KG1 (cell line): ENCODE measurements at regions not wholly inside any gene's neighbourhood (a gene's known extent, or its start where the extent isn't known, plus 50 kb on each side); places are given as distances from the start of the nearest gene placed in this dataset.

ENCODE experiments used
- DNase-seq: peaks from one replicate; lab custom pipeline; 2025; lab: John Stamatoyannopoulos, UW

- DNase-seq, result no peak
Measured at GRCh38 chr2:126317790-126318431, 338.0 kb upstream of the GYPC start.

GRCh38 chr2:126322342-126322741 is 333.6 kb upstream of the GYPC start:
- DNase-seq, result no peak

- no peak for DNase-seq
Measured at GRCh38 chr2:126325202-126325601, 330.8 kb upstream of the GYPC start.

DNA sequence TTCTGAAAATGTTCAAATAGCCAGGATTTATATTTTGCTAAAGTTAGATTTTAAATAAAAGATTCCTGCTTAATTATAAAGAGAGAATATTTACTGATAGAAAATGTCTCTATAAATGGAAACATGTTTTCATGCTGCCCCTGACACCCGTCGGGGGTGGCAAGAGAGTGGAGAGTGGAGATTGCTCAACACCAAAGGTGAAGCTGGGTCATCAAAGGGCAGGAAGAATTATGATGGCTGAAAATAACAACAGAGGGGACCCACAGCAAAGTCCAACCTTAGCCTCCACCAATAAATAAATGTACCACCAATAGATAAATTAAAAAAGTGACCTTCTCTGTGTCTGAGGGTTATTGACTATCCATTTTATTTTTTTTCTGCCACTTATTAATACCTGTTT is 326.8 kb upstream of the GYPC start:
- DNase-seq, result no peak

- no peak for DNase-seq
Measured at GRCh38 chr2:126342457-126342856, 313.5 kb upstream of the GYPC start.

DNA sequence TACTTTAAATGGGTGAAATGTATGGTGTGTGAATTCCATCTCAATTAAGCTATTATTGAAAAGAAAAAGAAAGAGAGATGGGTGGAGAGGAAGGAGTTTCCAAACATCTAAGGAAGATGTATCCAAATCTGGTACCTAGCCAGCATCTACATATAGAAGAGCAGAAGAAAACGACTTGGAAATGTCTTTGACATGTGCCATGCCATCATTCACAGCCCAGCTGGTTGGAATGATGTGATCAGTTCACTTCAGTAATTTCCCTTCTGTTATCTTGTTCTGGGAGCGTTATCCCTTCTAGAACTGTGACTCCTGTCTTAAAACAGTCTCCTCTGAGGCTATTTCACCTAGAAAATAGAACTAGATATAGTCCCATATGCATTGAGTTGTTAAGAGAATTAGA is 312.8 kb upstream of the GYPC start:
- DNase-seq, result no peak

GRCh38 chr2:126344493-126344892 is 311.5 kb upstream of the GYPC start:
- no peak for DNase-seq

- no peak for DNase-seq
Measured at GRCh38 chr2:126345691-126346090, 310.3 kb upstream of the GYPC start.

DNA sequence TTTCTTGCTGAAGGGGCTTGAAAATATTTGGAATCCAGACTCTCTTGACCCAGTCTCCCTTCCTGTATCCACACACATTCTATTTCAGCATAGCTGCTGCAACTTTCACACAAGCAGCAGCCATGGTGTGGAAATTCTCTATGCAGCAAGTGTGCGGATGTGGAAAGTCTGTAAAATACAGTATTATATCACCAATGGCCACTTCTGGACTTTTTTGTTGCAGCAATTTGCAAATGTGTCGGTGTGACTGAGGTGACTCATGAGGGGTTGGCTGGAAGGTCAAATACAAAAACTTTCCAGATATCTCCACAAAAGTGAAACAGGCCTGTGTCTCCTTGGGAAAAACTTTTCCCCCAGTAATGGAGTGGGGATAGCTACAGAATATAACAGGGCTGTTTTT is 299.3 kb upstream of the GYPC start:
- no peak for DNase-seq

DNA sequence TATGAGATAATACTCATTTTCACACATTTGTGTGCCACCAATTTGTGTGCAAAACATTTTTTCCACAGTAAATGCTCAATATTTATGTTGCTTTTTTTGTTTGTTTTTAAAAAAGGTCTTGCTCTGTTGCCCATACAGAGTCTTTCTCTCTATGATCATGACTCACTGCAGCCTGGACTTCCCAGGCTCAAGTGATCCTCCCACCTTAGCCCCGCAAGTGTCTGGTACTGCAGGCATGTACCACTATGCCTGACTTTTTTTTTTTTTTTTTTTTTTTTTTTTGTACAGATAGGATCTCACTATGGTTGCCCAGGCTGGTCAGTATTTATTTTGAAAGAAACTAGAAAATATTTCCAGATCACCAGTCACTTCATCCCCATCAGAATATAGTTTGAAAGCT is 297.8 kb upstream of the GYPC start:
- no peak for DNase-seq

DNA sequence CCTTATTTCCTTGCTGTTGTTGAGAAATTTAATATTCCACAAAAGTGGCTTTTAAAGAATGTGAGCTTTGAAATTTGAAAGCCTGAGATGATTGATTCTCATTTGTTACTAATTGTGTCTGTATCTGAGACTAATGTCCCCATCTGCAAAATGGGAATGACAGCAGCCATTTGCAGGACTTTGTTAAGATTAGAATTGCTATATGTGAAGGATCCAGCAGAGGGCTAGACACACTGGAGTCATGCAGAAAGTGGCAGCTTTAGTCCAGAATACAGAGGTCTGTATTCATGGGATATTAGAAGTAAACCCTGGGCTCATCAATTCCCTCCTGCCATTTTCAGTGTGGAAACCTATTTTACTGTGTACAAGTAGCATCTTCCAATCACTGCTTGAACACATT is 296.5 kb upstream of the GYPC start:
- DNase-seq, result no peak

- DNase-seq, result no peak
Measured at GRCh38 chr2:126367361-126367760, 288.6 kb upstream of the GYPC start.

GRCh38 chr2:126368758-126369157 is 287.2 kb upstream of the GYPC start:
- no peak for DNase-seq

GRCh38 chr2:126370201-126370600 is 285.8 kb upstream of the GYPC start:
- no peak for DNase-seq

DNA sequence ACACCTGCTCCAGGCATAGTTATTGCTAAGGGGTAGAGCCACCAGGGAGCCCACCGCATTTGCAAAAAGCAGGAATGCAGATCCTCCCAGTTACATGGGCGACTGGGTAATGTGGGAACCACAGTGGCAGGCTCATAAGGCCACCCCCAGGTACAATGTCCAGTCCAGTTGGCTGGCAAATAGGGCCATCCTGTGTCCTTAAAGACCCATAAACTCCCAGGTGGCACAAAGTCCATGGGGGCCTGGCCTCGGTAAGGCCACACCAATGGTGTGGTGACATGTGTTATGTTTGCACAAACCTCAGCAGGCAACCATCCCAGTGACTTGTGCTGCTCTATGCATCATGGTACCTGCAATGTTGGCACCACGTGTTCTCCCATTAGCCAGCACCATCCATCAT is 283.6 kb upstream of the GYPC start:
- DNase-seq, result no peak

DNA sequence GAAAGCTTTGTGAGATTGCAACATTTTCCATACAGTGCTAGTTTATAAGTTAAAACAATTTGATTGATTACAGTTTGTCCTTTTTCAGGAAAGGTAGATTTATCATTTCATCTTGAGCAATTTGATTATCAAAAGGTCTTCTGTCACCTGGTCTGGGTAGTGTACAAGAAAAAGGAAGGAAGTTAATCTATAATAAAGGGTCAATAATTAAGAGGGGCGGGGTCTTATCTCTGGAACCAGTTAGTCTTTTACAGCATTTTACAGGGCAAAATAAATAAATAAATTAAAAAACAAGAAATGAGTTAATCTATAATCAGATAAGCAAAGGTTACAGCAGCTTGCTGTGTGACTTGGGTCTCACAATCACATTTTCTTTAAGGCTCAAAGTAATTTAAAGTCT is 277.8 kb upstream of the GYPC start:
- DNase-seq, result no peak

GRCh38 chr2:126381091-126381490 is 274.9 kb upstream of the GYPC start:
- DNase-seq, result no peak

DNA sequence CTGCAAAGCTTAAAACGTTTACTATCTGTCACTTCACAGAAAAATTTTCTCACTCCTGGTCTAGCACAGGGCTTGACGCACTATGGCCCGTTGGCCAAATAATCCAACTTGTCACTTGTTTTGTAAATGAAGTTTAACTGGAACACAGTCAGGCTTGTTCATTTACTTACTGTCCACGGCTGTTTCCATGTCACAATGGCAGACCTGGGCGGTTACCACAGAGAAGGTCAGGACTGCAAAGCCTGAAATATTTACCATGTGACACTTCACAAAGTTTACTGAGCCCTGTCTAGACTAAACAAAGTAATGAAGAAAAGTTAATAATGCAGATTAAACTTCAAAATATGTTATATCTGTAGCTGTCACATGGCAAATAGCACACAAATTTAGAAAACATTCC is 273.0 kb upstream of the GYPC start:
- no peak for DNase-seq

DNA sequence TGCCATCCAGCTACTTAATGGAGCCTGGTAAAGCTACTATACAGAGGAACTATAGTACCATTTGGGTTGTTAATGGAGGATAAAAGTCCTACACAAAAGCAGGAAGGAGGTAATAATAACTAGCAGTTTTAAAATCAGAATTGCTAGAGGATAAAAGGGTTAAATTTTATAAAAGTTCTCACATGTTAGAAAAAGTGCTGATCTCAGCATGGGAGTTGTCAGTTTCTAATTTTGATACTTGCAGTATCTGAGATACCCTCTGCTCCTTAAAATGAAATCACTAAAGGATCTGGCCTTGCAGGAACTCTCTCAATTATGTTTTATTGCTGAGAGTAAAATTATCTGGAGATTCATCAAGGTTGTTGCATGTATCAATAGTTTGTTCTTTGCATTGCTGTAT is 272.2 kb upstream of the GYPC start:
- DNase-seq, result no peak

GRCh38 chr2:126385441-126385840 is 270.5 kb upstream of the GYPC start:
- DNase-seq, result no peak

DNA sequence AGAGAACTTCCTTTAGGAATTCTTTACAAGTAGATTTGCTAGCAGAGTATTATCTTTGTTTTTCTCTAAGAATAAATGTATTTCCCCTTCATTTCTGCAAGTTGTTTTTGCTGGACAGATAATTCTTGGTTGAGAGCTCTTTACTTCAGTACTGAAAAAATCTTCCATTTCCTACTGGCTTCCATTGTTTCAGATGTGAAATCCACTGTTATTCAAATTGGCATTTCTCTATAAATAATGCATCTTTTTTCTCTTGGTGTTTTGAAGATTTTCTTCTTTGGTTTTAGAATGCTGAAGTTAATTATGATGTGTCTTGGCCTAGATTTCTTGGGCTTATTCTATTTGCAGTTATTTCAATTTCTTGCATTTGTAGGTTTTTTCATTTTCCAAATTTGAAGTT is 270.0 kb upstream of the GYPC start:
- DNase-seq, result no peak

- no peak for DNase-seq
Measured at GRCh38 chr2:126389446-126389845, 266.5 kb upstream of the GYPC start.

DNA sequence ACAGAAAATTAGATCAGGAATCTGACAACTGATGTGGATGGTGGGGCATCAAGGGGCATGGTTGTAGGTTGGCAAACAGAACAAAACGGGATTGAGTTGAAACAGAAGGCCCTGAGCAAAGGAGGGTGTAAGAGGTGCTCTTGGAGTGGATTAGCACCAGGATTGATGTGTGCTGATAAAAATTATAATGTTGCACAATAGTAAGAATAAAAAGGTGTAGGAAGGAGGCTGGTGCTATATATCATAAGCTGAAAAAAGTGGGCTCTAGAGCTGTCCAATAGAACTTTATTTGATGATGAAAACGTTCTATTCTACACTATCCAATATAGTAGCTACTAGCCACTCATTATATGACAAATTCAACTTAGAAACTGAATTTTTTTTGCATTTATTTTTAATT is 263.1 kb upstream of the GYPC start:
- DNase-seq, result no peak

- no peak for DNase-seq
Measured at GRCh38 chr2:126399001-126399400, 257.0 kb upstream of the GYPC start.
